SKM-1 treated with dmso at 0.1 percent for 144 hours (cell line): ENCODE measurements at regions not wholly inside any gene's neighbourhood (a gene's known extent, or its start where the extent isn't known, plus 50 kb on each side); places are given as distances from the start of the nearest gene placed in this dataset.
A peak's percentile ranks its signal among the peaks of the same experiment; 100 is the strongest.

ENCODE experiments used
- DNase-seq: peaks from one replicate; lab custom pipeline; 2025; ENCODE audit not compliant: unreplicated experiment; lab: John Stamatoyannopoulos, UW

GRCh38 chr2:9738062-9738461 is 105.2 kb upstream of the TAF1B start:
- DNase-seq = no peak

- no peak for DNase-seq
These were observed 104.5 kb upstream of the TAF1B start for GRCh38 chr2:9738535-9739496.

DNA sequence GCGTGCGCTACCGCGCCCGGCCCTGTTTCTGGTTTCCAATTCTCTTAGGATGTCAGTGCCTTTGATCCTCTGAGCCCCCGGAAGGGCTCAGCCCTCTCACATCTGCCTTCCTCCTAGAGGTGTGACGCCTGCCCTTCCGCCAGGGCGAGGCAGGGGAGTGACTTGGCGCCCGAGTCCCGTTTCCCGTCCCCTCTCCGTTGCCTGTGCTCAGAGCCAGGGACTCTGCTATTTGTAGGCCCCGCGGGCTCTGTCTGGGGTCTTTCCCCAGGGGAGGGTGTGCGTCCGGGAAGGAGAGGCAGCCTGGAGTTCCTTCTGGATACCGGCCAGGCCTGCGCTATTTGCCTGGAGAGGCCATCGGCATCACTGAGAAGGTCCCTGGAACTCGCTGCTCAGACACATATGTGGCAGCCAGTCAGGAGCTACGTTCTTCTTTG is 103.7 kb upstream of the TAF1B start:
- DNase-seq = no peak

- DNase-seq = no peak
These were observed 102.7 kb upstream of the TAF1B start for GRCh38 chr2:9740382-9741073.

DNA sequence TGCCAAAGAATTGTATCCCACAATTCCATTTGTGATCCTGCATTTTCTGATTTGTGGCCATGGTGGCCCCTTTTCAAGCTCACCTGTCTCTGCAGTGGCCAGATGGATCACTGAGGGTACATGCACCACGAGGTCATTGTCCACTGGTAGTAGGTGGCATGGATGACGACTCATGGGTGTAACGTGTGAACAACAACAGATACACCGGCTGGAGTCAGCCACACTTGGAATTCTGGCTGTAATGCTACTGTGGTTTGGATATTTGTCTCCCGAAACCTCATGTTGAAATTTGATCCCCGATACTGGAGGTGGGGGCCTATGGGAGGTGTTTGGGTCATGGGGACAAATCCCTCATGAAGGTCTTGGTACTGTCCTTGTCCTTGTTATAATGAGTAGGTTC is 102.2 kb upstream of the TAF1B start:
- no peak for DNase-seq

DNA sequence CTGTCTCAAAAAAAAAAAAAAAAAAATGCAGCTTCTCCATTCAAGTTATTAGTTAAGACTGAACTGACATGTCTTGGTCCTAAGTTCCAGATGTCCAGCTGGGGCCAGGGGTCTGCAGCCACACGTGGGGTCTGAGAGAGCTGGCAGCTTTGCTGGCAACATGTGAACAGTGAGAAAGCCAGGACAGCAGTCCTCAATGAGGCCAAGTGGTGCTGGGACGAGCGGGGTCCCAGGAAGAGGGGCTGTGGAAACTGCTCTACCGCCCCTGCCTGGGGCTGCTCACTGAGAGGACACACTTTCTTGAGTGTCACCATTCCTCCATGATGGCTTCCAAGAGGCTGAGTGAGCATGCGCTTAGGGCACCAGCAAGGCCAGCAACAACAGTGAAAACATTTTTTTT is 100.7 kb upstream of the TAF1B start:
- no peak for DNase-seq

DNA sequence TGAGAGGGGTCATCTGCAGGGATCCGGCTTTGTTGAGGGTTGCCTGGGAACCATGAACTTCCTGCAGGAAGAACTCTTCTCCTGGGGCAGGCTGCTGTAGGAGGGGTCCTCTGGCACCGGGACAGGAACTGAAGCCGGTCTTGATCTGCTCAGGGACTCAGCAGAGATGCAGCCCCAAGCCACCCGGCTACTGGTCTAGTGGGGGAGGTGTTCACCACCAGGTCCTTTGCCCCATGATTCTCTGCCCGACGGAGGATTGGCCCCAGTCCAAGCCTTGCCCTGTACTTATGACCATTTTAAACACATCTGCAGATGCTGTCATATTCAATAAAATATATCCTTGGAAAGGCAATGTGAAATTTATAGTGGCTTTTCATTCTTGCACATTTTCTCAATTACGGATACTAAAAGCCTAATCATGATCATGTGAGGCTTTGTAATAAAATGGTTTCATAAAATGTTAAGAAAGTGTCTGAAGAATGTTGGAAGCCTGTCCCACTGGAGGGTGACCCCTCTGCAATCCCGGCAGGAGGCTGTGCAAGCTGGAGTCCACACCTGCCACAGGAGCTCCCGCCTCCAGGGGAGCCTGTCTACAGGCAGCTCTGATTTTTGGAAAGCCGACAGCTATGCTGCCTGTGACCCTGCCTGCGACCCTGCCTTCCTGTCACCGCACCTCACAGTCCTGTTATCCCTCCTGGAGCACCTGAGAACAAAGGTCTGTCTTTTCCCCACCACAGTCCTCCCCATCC is 98.8 kb upstream of the TAF1B start:
- DNase-seq = no peak

- no peak for DNase-seq
These were observed 97.9 kb upstream of the TAF1B start for GRCh38 chr2:9745153-9745899.

- no peak for DNase-seq
These were observed 95.9 kb upstream of the TAF1B start for GRCh38 chr2:9747396-9747795.

GRCh38 chr2:9748577-9748976 is 94.7 kb upstream of the TAF1B start:
- DNase-seq = no peak

DNA sequence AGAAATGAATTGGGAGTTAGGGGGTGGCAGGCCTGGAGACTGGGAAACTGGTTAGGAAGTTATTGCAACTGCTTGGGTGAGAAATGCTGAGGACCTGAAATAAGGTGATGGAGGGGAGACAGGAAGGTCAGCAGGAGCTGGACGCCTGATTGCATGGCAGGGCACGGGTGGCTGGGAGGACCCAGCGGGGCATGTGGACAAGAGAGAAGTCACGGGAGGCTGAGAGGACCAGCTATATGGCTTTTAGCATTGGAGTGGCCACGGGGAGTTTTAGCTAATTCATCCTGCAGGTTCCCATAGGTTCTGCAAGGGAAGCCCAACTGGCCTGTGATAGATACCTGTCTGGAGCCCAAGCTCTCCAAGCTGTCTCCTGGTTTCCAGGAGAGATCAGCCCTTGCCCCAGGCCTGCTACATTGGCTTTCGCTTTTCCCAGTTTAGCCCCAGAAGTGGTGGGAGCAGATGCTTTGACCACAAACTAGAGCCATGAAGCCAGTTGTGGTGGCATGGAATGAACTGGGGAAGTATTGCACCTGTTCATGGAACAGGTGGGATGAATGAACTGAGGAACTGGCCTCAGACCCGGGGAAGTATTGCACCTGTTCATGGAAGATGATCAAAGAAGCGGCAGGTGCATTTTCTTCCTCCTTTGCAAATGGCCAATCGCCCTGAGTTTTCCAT is 93.6 kb upstream of the TAF1B start:
- DNase-seq = no peak

- no peak for DNase-seq
These were observed 92.8 kb upstream of the TAF1B start for GRCh38 chr2:9750224-9751215.

DNA sequence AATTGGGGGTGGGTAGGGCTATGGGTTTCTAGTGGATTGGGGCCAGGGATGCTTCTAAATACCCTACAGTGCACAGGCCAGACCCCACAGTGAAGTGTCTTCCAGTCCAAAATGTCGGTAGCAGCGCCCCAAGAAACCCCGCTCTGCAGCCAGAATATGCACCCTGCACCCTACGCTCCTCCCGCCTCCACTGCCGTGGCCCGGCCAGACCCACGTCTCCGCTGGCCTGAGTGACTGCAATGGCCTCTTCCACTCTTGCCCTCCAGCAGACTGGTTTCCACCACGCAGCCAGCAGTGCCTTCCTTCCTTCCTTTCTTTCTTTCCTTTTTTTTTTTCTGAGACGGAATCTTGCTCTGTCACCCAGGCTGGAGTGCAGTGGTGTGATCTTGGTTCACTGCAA is 91.4 kb upstream of the TAF1B start:
- no peak for DNase-seq

DNA sequence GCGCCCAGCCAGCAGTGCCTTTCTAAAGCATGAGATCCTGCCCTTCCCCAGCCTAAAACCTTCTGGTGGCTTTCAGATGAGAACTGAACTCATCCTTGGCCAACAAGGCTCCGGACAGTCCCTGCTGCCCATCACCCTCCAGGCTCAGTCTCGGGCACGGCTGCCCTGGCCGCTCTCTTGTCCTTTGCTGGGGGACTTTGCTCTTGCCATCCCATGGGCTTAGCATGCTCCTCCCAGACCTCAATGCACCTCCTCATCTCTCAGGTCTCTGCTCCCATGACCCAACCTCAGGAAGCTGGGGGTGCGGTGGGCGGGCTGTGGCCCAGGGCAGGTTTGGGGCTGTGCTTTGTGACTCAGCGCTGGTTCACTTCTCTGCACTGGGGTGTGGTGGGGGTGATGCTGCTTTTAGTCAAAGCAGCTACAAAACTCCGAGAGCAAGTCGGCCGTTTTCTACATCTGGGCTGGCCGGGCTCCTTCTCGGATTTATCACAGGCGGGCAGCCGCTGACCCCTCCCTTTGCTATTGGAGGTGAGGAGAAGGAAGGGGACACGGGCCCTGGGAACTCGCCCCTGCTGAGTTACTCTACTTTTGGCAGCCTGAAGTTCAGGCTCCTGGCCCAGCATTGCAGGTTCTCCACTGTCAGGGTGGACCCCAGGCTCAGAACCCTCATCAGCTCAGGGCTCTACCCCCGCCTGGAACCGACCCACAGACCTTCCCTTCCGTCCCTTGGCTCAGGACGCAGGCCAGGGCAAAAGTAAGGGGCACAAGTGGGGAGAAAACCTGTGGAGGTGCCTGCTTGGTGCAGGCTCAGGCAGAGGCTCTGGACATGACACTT is 90.6 kb upstream of the TAF1B start:
- DNase-seq = no peak

GRCh38 chr2:9753276-9753600 is 90.0 kb upstream of the TAF1B start:
- peak; percentile 34 for DNase-seq

GRCh38 chr2:9753665-9754531 is 89.4 kb upstream of the TAF1B start:
- DNase-seq = no peak

DNA sequence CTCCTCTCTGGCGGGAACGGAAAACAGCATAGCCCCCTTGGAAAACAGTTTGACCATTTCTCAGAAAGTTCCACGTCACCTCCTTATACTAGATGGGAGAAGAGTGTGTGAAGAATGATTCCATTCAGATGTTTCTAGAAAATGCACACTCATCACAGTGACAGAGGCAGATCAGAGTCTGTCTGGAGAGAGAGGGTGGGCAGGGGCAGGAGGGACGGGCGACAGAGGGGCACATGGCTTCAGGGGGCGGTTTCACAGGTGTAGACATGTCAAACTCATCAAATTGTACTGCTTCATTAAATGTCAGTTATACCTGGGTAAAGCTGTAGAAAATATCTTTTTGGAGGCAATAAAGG is 88.8 kb upstream of the TAF1B start:
- DNase-seq = no peak

GRCh38 chr2:9755008-9755407 is 88.3 kb upstream of the TAF1B start:
- no peak for DNase-seq
